Psoas muscle (tissue), 7 donors: ENCODE measurements at regions not wholly inside any gene's neighbourhood (a gene's known extent, or its start where the extent isn't known, plus 50 kb on each side); places are given as distances from the start of the nearest gene placed in this dataset.

Experiments used
- ATAC-seq, 4 donors: fragments of 200-7000 bp; cut with Tn5 transposase; one replicate each; pipeline ENCODE4 v1.9.1; 2020; ENCODE audit warnings: moderate library complexity in 3 of 4, mild to moderate bottlenecking in 2 of 4
- DNase-seq, 2 donors: peaks; one replicate each; pipeline ENCODE4 v3.0.0-alpha.2; 2020
- H3K27ac ChIP-seq: fragments of 200-600 bp; one replicate; pipeline ENCODE4 v1.8.0; 2022
- H3K27me3 ChIP-seq, 3 donors: fragments of 200-600 bp in 1 of 3; one replicate each; pipeline versions ENCODE4 v1.6.1 to v1.8.0; 2013 to 2022; ENCODE audit warnings: low read length in 2 of 3, mild to moderate bottlenecking in 2 of 3, moderate library complexity in 1 of 3; ENCODE audit not compliant: insufficient read depth in 3 of 3
- H3K36me3 ChIP-seq, 2 donors: fragments of 200-600 bp in 1 of 2; one replicate each; pipeline versions ENCODE4 v1.6.1 to v1.8.0; 2013 to 2022; ENCODE audit warnings: low read depth in 1 of 2, mild to moderate bottlenecking in 1 of 2, moderate library complexity in 1 of 2; ENCODE audit not compliant: insufficient read depth in 1 of 2
- H3K4me1 ChIP-seq: fragments of 200-600 bp; one replicate; pipeline ENCODE4 v1.8.0; 2022
- H3K4me3 ChIP-seq: fragments of 200-600 bp; one replicate; pipeline ENCODE4 v1.8.0; 2022; ENCODE audit warnings: mild to moderate bottlenecking
- H3K9me3 ChIP-seq: fragments of 200-600 bp; one replicate; pipeline ENCODE4 v1.8.0; 2022
- CTCF ChIP-seq: fragments of 200-600 bp; IDR thresholded peaks from one replicate; pipeline ENCODE4 v1.8.0; 2022; ENCODE audit warnings: antibody characterized with exemption
- WGBS, 3 donors: extraction: QIAGEN DNeasy Blood & Tissue Kit; methylation state at CpG; one replicate each; pipeline versions ENCODE4 v1.1.6 to v1.1.7; 2013; 5-methylcytosine and 5-hydroxymethylcytosine counted together
- intact Hi-C, 2 donors: fragments of 100-400 bp; cut with DNase I; formaldehyde crosslinking; loops; one replicate each; pipeline versions ENCODE4 v1.11.0 to v1.14.2; 2022
- donor health status: healthy with polysubstance abuse.
- donor health status: DM: no; HTN: no; CAD: no; lungs with moderate emphysema.
- donor health status: Bipolar disorder and iron deficiency.
- donor health status: healthy.
- donor health status: DM: yes; HTN: yes; CAD: no.
- donor health status: DM: no; HTN: no; CAD: no.
- donor health status: DM: yes; HTN: yes; CAD: no.

- Histone ChIP-seq H3K4me1 (no peaks in the 10 kb centered on the region), H3K4me3 (no peak overlapping the region), H3K27me3 (no peaks in the 10 kb centered on the region), H3K9me3 (no peaks in the 10 kb centered on the region), H3K27ac (no peak overlapping the region), H3K36me3 (no peaks in the 10 kb centered on the region)
- 40 to 43% (median 42%) methylated on average over 12 of the region's 12 CpGs for WGBS, 3 donors
- TF ChIP-seq CTCF: no peak
- DNase-seq (no peak), ATAC-seq (no peak)
- intact Hi-C loops: no loop called here
Observed at GRCh38 chr13:107234319-107235073, 666.6 kb upstream of the ARGLU1 start.

- no peak overlapping the region for H3K27ac ChIP-seq
- intact Hi-C loops: no loop called here
- DNase-seq (no peak), ATAC-seq (no peak)
- H3K4me1 ChIP-seq: no peaks in the 10 kb centered on the region
- no peak overlapping the region for H3K4me3 ChIP-seq
- H3K27me3 ChIP-seq: no peaks in the 10 kb centered on the region
- TF ChIP-seq CTCF: no peak
- no peaks in the 10 kb centered on the region for H3K36me3 ChIP-seq
- H3K9me3 ChIP-seq: no peaks in the 10 kb centered on the region
- 68 to 74% (median 74%) methylated on average over 2 of the region's 2 CpGs for WGBS, 3 donors
Observed at GRCh38 chr13:107233541-107233940, 665.6 kb upstream of the ARGLU1 start.

GRCh38 chr13:107231944-107232343 is 664.0 kb upstream of the ARGLU1 start:
- intact Hi-C loops: no loop called here

GRCh38 chr13:107223867-107224266 is 655.9 kb upstream of the ARGLU1 start:
- no peak for TF ChIP-seq CTCF
- DNase-seq: no peak
- H3K27me3 ChIP-seq: no peaks in the 10 kb centered on the region

More at GRCh38 chr13:107231944-107232343, 664.0 kb upstream of the ARGLU1 start:
- 69 to 73% (median 72%) methylated on average over 7 of the region's 7 CpGs for WGBS, 3 donors
- DNase-seq (no peak), ATAC-seq (no peak)
- H3K4me1 ChIP-seq: no peaks in the 10 kb centered on the region
- no peaks in the 10 kb centered on the region for H3K9me3 ChIP-seq
- H3K27me3 ChIP-seq: no peaks in the 10 kb centered on the region
- no peak overlapping the region for H3K4me3 ChIP-seq
- TF ChIP-seq CTCF: no peak
- H3K27ac ChIP-seq: no peak overlapping the region
- no peaks in the 10 kb centered on the region for H3K36me3 ChIP-seq

GRCh38 chr13:107222597-107222996 is 654.7 kb upstream of the ARGLU1 start:
- Histone ChIP-seq H3K4me3 (no peak overlapping the region), H3K27me3 (no peaks in the 10 kb centered on the region), H3K36me3 (no peaks in the 10 kb centered on the region), H3K9me3 (no peaks in the 10 kb centered on the region), H3K4me1 (no peaks in the 10 kb centered on the region), H3K27ac (no peak overlapping the region)
- DNase-seq (no peak), ATAC-seq (no peak)
- intact Hi-C loops: no loop called here
- WGBS, 3 donors: 89 to 94% (median 92%) methylated on average over 3 of the region's 3 CpGs
- no peak for TF ChIP-seq CTCF

More at GRCh38 chr13:107223867-107224266, 655.9 kb upstream of the ARGLU1 start:
- Histone ChIP-seq H3K4me3 (no peak overlapping the region), H3K27ac (no peak overlapping the region), H3K4me1 (no peaks in the 10 kb centered on the region), H3K9me3 (no peaks in the 10 kb centered on the region), H3K36me3 (no peaks in the 10 kb centered on the region)
- intact Hi-C loops: no loop called here
- no peak for ATAC-seq
